Head of caudate nucleus (tissue), 42 donors: ENCODE measurements at regions not wholly inside any gene's neighbourhood (a gene's known extent, or its start where the extent isn't known, plus 50 kb on each side); places are given as distances from the start of the nearest gene placed in this dataset.

Source experiments
- DNase-seq, 42 donors: peaks; one replicate each; pipeline versions ENCODE4 v3.0.0 to v3.0.0-alpha.2; 2020 to 2021; ENCODE audit warnings: mixed read lengths in 7 of 42
- intact Hi-C: fragments of 100-400 bp; cut with DNase I; formaldehyde crosslinking; loops from one replicate; pipeline ENCODE4 v1.15.0; 2022

- intact Hi-C loops, result no loop called here
- no peak for DNase-seq
These were observed 56.3 kb downstream of the AGTR2 start for GRCh38 chrX:116226665-116227484.

GRCh38 chrX:116230130-116230898, 59.8 kb downstream of the AGTR2 start:
- no peak for DNase-seq
- intact Hi-C loops, result no loop called here

GRCh38 chrX:116232833-116233232, 62.3 kb downstream of the AGTR2 start:
- intact Hi-C loops, result no loop called here
- no peak for DNase-seq

GRCh38 chrX:116236666-116237065, 66.1 kb downstream of the AGTR2 start:
- DNase-seq, result no peak
- intact Hi-C loops, result no loop called here

GRCh38 chrX:116238093-116238492, 67.5 kb downstream of the AGTR2 start:
- DNase-seq, result no peak
- intact Hi-C loops, result no loop called here

GRCh38 chrX:116238567-116239255, 68.2 kb downstream of the AGTR2 start:
- intact Hi-C loops, result no loop called here
- DNase-seq, result no peak

- no peak for DNase-seq
- intact Hi-C loops, result no loop called here
These were observed 69.6 kb downstream of the AGTR2 start for GRCh38 chrX:116239944-116240840.

GRCh38 chrX:116241001-116241400, 70.5 kb downstream of the AGTR2 start:
- intact Hi-C loops, result no loop called here
- DNase-seq, result no peak

- intact Hi-C loops, result no loop called here
- DNase-seq, result no peak
These were observed 72.5 kb downstream of the AGTR2 start for GRCh38 chrX:116243039-116243438.

- intact Hi-C loops, result no loop called here
These were observed 75.7 kb downstream of the AGTR2 start for GRCh38 chrX:116246261-116246660.

GRCh38 chrX:116267511-116268040, 97.0 kb downstream of the AGTR2 start:
- intact Hi-C loops, result no loop called here
- no peak for DNase-seq

More at GRCh38 chrX:116246261-116246660, 75.7 kb downstream of the AGTR2 start:
- DNase-seq, result no peak

- no peak for DNase-seq
- intact Hi-C loops, result no loop called here
These were observed 101.8 kb downstream of the AGTR2 start for GRCh38 chrX:116272322-116272721.

GRCh38 chrX:116272861-116273260, 102.3 kb downstream of the AGTR2 start:
- intact Hi-C loops, result no loop called here
- DNase-seq, result no peak

- intact Hi-C loops, result no loop called here
- no peak for DNase-seq
These were observed 105.7 kb downstream of the AGTR2 start for GRCh38 chrX:116276261-116276660.

GRCh38 chrX:116277351-116278225, 107.0 kb downstream of the AGTR2 start:
- intact Hi-C loops, result no loop called here
- DNase-seq, result no peak

- intact Hi-C loops, result no loop called here
- DNase-seq, result no peak
These were observed 108.3 kb downstream of the AGTR2 start for GRCh38 chrX:116278826-116279225.

GRCh38 chrX:116281106-116281505, 110.6 kb downstream of the AGTR2 start:
- intact Hi-C loops, result no loop called here
- no peak for DNase-seq

GRCh38 chrX:116282751-116283150, 112.2 kb downstream of the AGTR2 start:
- DNase-seq, result no peak
- intact Hi-C loops, result no loop called here
